ENCODE measurements at regions not wholly inside any gene's neighbourhood (a gene's known extent, or its start where the extent isn't known, plus 50 kb on each side); places are given as distances from the start of the nearest gene placed in this dataset.

GRCh38 chr5:53256746-53257145, 147.2 kb upstream of the MOCS2 start:
- ChIA-PET CTCF (interaction anchor here (0.9 to 1.2 kb wide), 3 partner anchors 12 to 1648 kb away, joined by 3 read pairs; no protein-coding TSS in a partner anchor), POLR2A (no interaction called here)
- no peak for TF ChIP-seq CTCF (IDR thresholded peaks at IDR 0.05; ENCODE audit: insufficient read depth, low read depth, low read length)
- H3K4me3 ChIP-seq (ENCODE audit: low read depth, low read length) = no peak overlapping the region
- H3K36me3 ChIP-seq (ENCODE audit: control insufficient read depth, insufficient read depth, low read length) = no peaks in the 10 kb centered on the region
- DNase-seq (ENCODE audit: low read depth) = no peak
- no peaks in the 10 kb centered on the region for H3K27me3 ChIP-seq (ENCODE audit: control insufficient read depth, insufficient read depth, low read length)

- TF ChIP-seq CTCF (IDR thresholded peaks at IDR 0.05; ENCODE audit: insufficient read depth, low read depth, low read length) = no peak
- DNase-seq (ENCODE audit: low read depth) = no peak
- Histone ChIP-seq H3K27me3 (ENCODE audit: control insufficient read depth, insufficient read depth, low read length) (no peaks in the 10 kb centered on the region), H3K36me3 (ENCODE audit: control insufficient read depth, insufficient read depth, low read length) (no peaks in the 10 kb centered on the region), H3K4me3 (ENCODE audit: low read depth, low read length) (no peak overlapping the region)
- POLR2A ChIA-PET = no interaction called here
- CTCF ChIA-PET = interaction anchor here (1.1 to 1.2 kb wide), 3 partner anchors 62 to 1647 kb away, joined by 3 read pairs; no protein-coding TSS in a partner anchor
Measured at GRCh38 chr5:53257806-53258373, 148.3 kb upstream of the MOCS2 start.

- H3K4me3 ChIP-seq (ENCODE audit: low read depth, low read length) = no peak overlapping the region
- H3K27me3 ChIP-seq (ENCODE audit: control insufficient read depth, insufficient read depth, low read length) = no peaks in the 10 kb centered on the region
- ChIA-PET POLR2A (no interaction called here), CTCF (interaction anchor here (1.8 kb wide), 1 partner anchor 976 kb away, joined by 5 read pairs; no protein-coding TSS in a partner anchor)
- no peak for DNase-seq (ENCODE audit: low read depth)
- no peak for TF ChIP-seq CTCF (IDR thresholded peaks at IDR 0.05; ENCODE audit: insufficient read depth, low read depth, low read length)
- H3K36me3 ChIP-seq (ENCODE audit: control insufficient read depth, insufficient read depth, low read length) = no peaks in the 10 kb centered on the region
Measured at GRCh38 chr5:53259176-53259575, 149.6 kb upstream of the MOCS2 start.

GRCh38 chr5:53260446-53260845, 150.9 kb upstream of the MOCS2 start:
- TF ChIP-seq CTCF (IDR thresholded peaks at IDR 0.05; ENCODE audit: insufficient read depth, low read depth, low read length) = no peak
- POLR2A ChIA-PET = no interaction called here
- CTCF ChIA-PET = interaction anchor here (0.6 to 2.5 kb wide), 4 partner anchors 158 to 975 kb away, joined by 3 to 8 read pairs (median 5); no protein-coding TSS in a partner anchor
- no peak overlapping the region for H3K4me3 ChIP-seq (ENCODE audit: low read depth, low read length)
- no peaks in the 10 kb centered on the region for H3K36me3 ChIP-seq (ENCODE audit: control insufficient read depth, insufficient read depth, low read length)
- H3K27me3 ChIP-seq (ENCODE audit: control insufficient read depth, insufficient read depth, low read length) = no peaks in the 10 kb centered on the region
- DNase-seq (ENCODE audit: low read depth) = no peak

- CTCF ChIA-PET = interaction anchor here (0.6 to 2.5 kb wide), 3 partner anchors 157 to 172 kb away, joined by 3 to 8 read pairs (median 5); no protein-coding TSS in a partner anchor
- no peak for TF ChIP-seq CTCF (IDR thresholded peaks at IDR 0.05; ENCODE audit: insufficient read depth, low read depth, low read length)
- POLR2A ChIA-PET = no interaction called here
- DNase-seq (ENCODE audit: low read depth) = no peak
- no peaks in the 10 kb centered on the region for H3K36me3 ChIP-seq (ENCODE audit: control insufficient read depth, insufficient read depth, low read length)
- H3K4me3 ChIP-seq (ENCODE audit: low read depth, low read length) = no peak overlapping the region
- no peaks in the 10 kb centered on the region for H3K27me3 ChIP-seq (ENCODE audit: control insufficient read depth, insufficient read depth, low read length)
Measured at GRCh38 chr5:53261245-53261644, 151.7 kb upstream of the MOCS2 start.
